H1 (cell line): ENCODE measurements at regions not wholly inside any gene's neighbourhood (a gene's known extent, or its start where the extent isn't known, plus 50 kb on each side); places are given as distances from the start of the nearest gene placed in this dataset.

ENCODE experiments used
- CTCF ChIA-PET: fragments of 300-600 bp; sonication (Branson Sonifier 250); formaldehyde crosslinking; loops from one replicate; lab custom pipeline; 2021; ENCODE audit not compliant: partially characterized antibody; lab: Charles Lee
- POLR2A ChIA-PET: fragments of 300-600 bp; sonication (Branson Sonifier 250); formaldehyde crosslinking; loops from one replicate; lab custom pipeline; 2021; ENCODE audit warnings: inconsistent platforms; ENCODE audit not compliant: partially characterized antibody; lab: Charles Lee
- DNase-seq, 2 experiments: peaks; one replicate each; pipeline versions ENCODE4 v3.0.0 to v3.0.0-alpha.2; 2010 to 2022; ENCODE audit warnings: low spot score in 2 of 2, low read depth in 1 of 2, mixed read lengths in 1 of 2
- FAIRE-seq: peaks from 2 replicates; lab custom pipeline; 2011; peaks lifted over from hg19 to GRCh38; lab: Jason Lieb, UNC
- H2AFZ ChIP-seq: 2 replicates; pipeline ENCODE4 v1.8.1; 2012; ENCODE audit warnings: low read length, inconsistent platforms
- H2AK5ac ChIP-seq: 2 replicates; pipeline ENCODE4 v1.6.1; 2013; ENCODE audit warnings: low read depth, low read length
- H2BK120ac ChIP-seq: replicated peaks from 2 replicates; pipeline ENCODE3; 2013; ENCODE audit warnings: low read depth, low read length, inconsistent platforms
- H2BK12ac ChIP-seq: 2 replicates; pipeline ENCODE4 v1.6.1; 2013; ENCODE audit warnings: low read depth, low read length
- H2BK15ac ChIP-seq: 2 replicates; pipeline ENCODE4 v1.6.1; 2013; ENCODE audit warnings: low read length
- H2BK20ac ChIP-seq: 2 replicates; pipeline ENCODE4 v1.6.1; 2013; ENCODE audit warnings: low read length
- H2BK5ac ChIP-seq: 2 replicates; pipeline ENCODE4 v1.6.1; 2013; ENCODE audit warnings: low read depth, low read length
- H3K14ac ChIP-seq: 2 replicates; pipeline ENCODE4 v1.6.1; 2013; ENCODE audit warnings: inconsistent platforms; ENCODE audit not compliant: insufficient read length
- H3K18ac ChIP-seq: 2 replicates; pipeline ENCODE4 v1.6.1; 2013; ENCODE audit warnings: low read length; ENCODE audit errors: extremely low read depth
- H3K23ac ChIP-seq: 2 replicates; pipeline ENCODE4 v1.6.1; 2013; ENCODE audit warnings: inconsistent platforms; ENCODE audit not compliant: insufficient read length
- H3K23me2 ChIP-seq: 2 replicates; pipeline ENCODE4 v1.6.1; 2013; ENCODE audit warnings: low read depth, low read length
- H3K27ac ChIP-seq: 2 replicates; pipeline ENCODE4 v1.6.1; 2011; ENCODE audit warnings: low read depth, low read length, inconsistent platforms
- H3K27me3 ChIP-seq, 4 experiments: replicated peaks in 1 of 4; 1 replicate in 1 of 4; 2 replicates in 3 of 4; pipeline versions ENCODE4 v1.6.1 to v1.8.1; 2011 to 2013; ENCODE audit warnings: low read length in 3 of 4, mild to moderate bottlenecking in 3 of 4, inconsistent platforms in 2 of 4, mixed read lengths in 2 of 4, moderate library complexity in 1 of 4; ENCODE audit not compliant: control insufficient read depth in 3 of 4, insufficient read depth in 3 of 4; ENCODE audit errors: extremely low read depth in 1 of 4
- H3K36me3 ChIP-seq, 4 experiments: 2 replicates each; pipeline versions ENCODE4 v1.6.1 to v1.8.1; 2011 to 2013; ENCODE audit warnings: mild to moderate bottlenecking in 4 of 4, low read length in 3 of 4, moderate library complexity in 2 of 4, control low read depth in 1 of 4, inconsistent platforms in 1 of 4; ENCODE audit not compliant: insufficient read depth in 4 of 4, control insufficient read depth in 2 of 4
- H3K4ac ChIP-seq: replicated peaks from 2 replicates; pipeline ENCODE3; 2013; ENCODE audit warnings: low read length, low read depth, mixed read lengths, inconsistent platforms; ENCODE audit not compliant: insufficient read length
- H3K4me1 ChIP-seq, 4 experiments: replicated peaks in 1 of 4; 1 replicate in 1 of 4; 2 replicates in 3 of 4; pipeline versions ENCODE4 v1.6.1 to v1.8.1; 2011 to 2013; ENCODE audit warnings: low read length in 3 of 4, inconsistent platforms in 2 of 4, mixed read lengths in 1 of 4; ENCODE audit not compliant: insufficient read depth in 4 of 4, control insufficient read depth in 3 of 4
- H3K4me2 ChIP-seq, 2 experiments: 2 replicates each; pipeline versions ENCODE4 v1.6.1 to v1.8.1; 2011 to 2013; ENCODE audit warnings: low read depth in 2 of 2, low read length in 2 of 2, control low read depth in 1 of 2, inconsistent platforms in 1 of 2, mild to moderate bottlenecking in 1 of 2; ENCODE audit not compliant: insufficient read depth in 1 of 2
- H3K4me3 ChIP-seq, 4 experiments: fragments of 200-600, 300-600 bp in 1 of 4; sonication (generic), shearing (Covaris generic), sonication (Bioruptor Twin) in 1 of 4; 2 replicates each; pipeline versions ENCODE4 v1.5.1 to v1.8.1; 2011 to 2016; ENCODE audit warnings: low read length in 4 of 4, low read depth in 3 of 4, control low read depth in 2 of 4, inconsistent platforms in 2 of 4, mild to moderate bottlenecking in 2 of 4, mixed read lengths in 1 of 4, moderate library complexity in 1 of 4; ENCODE audit not compliant: insufficient read depth in 2 of 4; ENCODE audit errors: extremely low read depth in 1 of 4
- H3K56ac ChIP-seq: replicated peaks from 2 replicates; pipeline ENCODE3; 2013; ENCODE audit warnings: low read depth, mild to moderate bottlenecking, mixed read lengths, low read length, inconsistent platforms; ENCODE audit not compliant: insufficient read length
- H3K79me1 ChIP-seq: 2 replicates; pipeline ENCODE4 v1.6.1; 2013; ENCODE audit warnings: low read depth, low read length, control low read depth
- H3K79me2 ChIP-seq, 2 experiments: 2 replicates each; pipeline versions ENCODE4 v1.6.1 to v1.8.1; 2012 to 2013; ENCODE audit warnings: low read length in 2 of 2, mild to moderate bottlenecking in 2 of 2, inconsistent platforms in 1 of 2; ENCODE audit not compliant: insufficient read depth in 2 of 2, control insufficient read depth in 1 of 2
- H3K9ac ChIP-seq, 4 experiments: replicated peaks in 1 of 4; 1 replicate in 1 of 4; 2 replicates in 3 of 4; pipeline versions ENCODE4 v1.6.1 to v1.8.1; 2011 to 2013; ENCODE audit warnings: low read depth in 3 of 4, low read length in 3 of 4, control low read depth in 2 of 4, mild to moderate bottlenecking in 2 of 4, moderate library complexity in 2 of 4, inconsistent platforms in 1 of 4; ENCODE audit errors: extremely low read depth in 1 of 4
- H3K9me3 ChIP-seq, 2 experiments: 2 replicates each; pipeline versions ENCODE4 v1.6.1 to v1.8.1; 2012 to 2013; ENCODE audit warnings: mild to moderate bottlenecking in 2 of 2, moderate library complexity in 2 of 2, control low read depth in 1 of 2, inconsistent platforms in 1 of 2, low read depth in 1 of 2, low read length in 1 of 2, mixed read lengths in 1 of 2; ENCODE audit not compliant: insufficient read depth in 2 of 2
- H4K20me1 ChIP-seq, 2 experiments: replicated peaks in 1 of 2; 2 replicates each; pipeline versions ENCODE3 to v1.8.1; 2011 to 2013; ENCODE audit warnings: inconsistent platforms in 2 of 2, low read length in 2 of 2, mild to moderate bottlenecking in 1 of 2; ENCODE audit not compliant: insufficient read depth in 2 of 2, control insufficient read depth in 1 of 2
- H4K5ac ChIP-seq: 2 replicates; pipeline ENCODE4 v1.6.1; 2013; ENCODE audit warnings: low read length, low read depth, mixed read lengths, inconsistent platforms; ENCODE audit not compliant: insufficient read length
- H4K8ac ChIP-seq: 2 replicates; pipeline ENCODE4 v1.8.0; 2013; ENCODE audit warnings: mild to moderate bottlenecking, moderate library complexity, low read length, inconsistent platforms; ENCODE audit not compliant: insufficient read depth; ENCODE audit errors: extremely low read depth
- H4K91ac ChIP-seq: replicated peaks from 2 replicates; pipeline ENCODE3; 2013; ENCODE audit warnings: low read length, mixed read lengths, inconsistent platforms; ENCODE audit not compliant: insufficient read length
- KDM1A ChIP-seq: fragments of 200-600, 300-600 bp; sonication (generic); IDR thresholded peaks from 2 replicates; pipeline ENCODE4 v1.7.1; 2016; ENCODE audit warnings: mild to moderate bottlenecking, low read length, borderline replicate concordance
- RAD21 ChIP-seq, 2 experiments: IDR thresholded peaks in 1 of 2; conservative IDR thresholded peaks in 1 of 2; 2 replicates each; pipeline ENCODE4 v1.6.1; 2011; ENCODE audit warnings: low read depth in 2 of 2, low read length in 2 of 2, improper control_type of control experiment in 1 of 2, inconsistent platforms in 1 of 2, mild to moderate bottlenecking in 1 of 2, moderate library complexity in 1 of 2
- SIX5 ChIP-seq: IDR thresholded peaks from 2 replicates; pipeline ENCODE4 v1.6.1; 2011; ENCODE audit warnings: mild to moderate bottlenecking, low read depth, low read length
- TF ChIP-seq, protein P1 (sequence below): IDR thresholded peaks from 2 replicates; pipeline ENCODE4 v1.6.1; 2011; ENCODE audit warnings: low read length, improper control_type of control experiment

- Histone ChIP-seq H3K27me3 (no peaks in the 10 kb centered on the region), H2BK5ac (no peak overlapping the region), H3K9me3 (no peaks in the 10 kb centered on the region), H3K79me2 (no peaks in the 10 kb centered on the region), H3K23me2 (no peaks in the 10 kb centered on the region), H3K36me3 (no peaks in the 10 kb centered on the region; a peak in 1 of 8 replicates), H3K79me1 (no peaks in the 10 kb centered on the region), H2BK15ac (no peak overlapping the region), H2AK5ac (no peak overlapping the region), H3K56ac (no peak overlapping the region), H4K20me1 (no peaks in the 10 kb centered on the region), H3K14ac (no peak overlapping the region), H4K5ac (no peak overlapping the region), H2BK20ac (no peak overlapping the region), H2AFZ (no peak overlapping the region), H2BK120ac (no peak overlapping the region), H3K4me1 (no peaks in the 10 kb centered on the region; a peak in 1 of 7 replicates), H4K8ac (no peak overlapping the region), H3K9ac (no peak overlapping the region), H3K27ac (no peak overlapping the region), H3K23ac (no peak overlapping the region), H3K4me2 (no peak overlapping the region), H3K4ac (no peak overlapping the region), H4K91ac (no peak overlapping the region), H3K4me3 (no peak overlapping the region), H3K18ac (no peak overlapping the region), H2BK12ac (no peak overlapping the region)
- DNase-seq (no peak), FAIRE-seq (no peak)
- CTCF ChIA-PET: interaction anchor here (0.7 to 1.6 kb wide), 4 partner anchors 12 to 298 kb away, joined by 3 to 6 read pairs (median 3); no protein-coding TSS in a partner anchor
- POLR2A ChIA-PET: interaction anchor here (0.7 kb wide), 1 partner anchor 546 kb away, joined by 3 read pairs; no protein-coding TSS in a partner anchor
- TF ChIP-seq KDM1A: no peak
- TF ChIP-seq, protein P1, sequence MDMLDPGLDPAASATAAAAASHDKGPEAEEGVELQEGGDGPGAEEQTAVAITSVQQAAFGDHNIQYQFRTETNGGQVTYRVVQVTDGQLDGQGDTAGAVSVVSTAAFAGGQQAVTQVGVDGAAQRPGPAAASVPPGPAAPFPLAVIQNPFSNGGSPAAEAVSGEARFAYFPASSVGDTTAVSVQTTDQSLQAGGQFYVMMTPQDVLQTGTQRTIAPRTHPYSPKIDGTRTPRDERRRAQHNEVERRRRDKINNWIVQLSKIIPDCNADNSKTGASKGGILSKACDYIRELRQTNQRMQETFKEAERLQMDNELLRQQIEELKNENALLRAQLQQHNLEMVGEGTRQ: no peak
- TF ChIP-seq SIX5: no peak
- no peak for TF ChIP-seq RAD21 (IDR thresholded peaks at IDR 0.05 in 1 of 2, conservative IDR thresholded peaks at IDR 0.05 in 1 of 2; ENCODE audit: low read depth in 2 of 2, low read length in 2 of 2)
These were observed 238.7 kb upstream of the PRDM1 start for GRCh38 chr6:105847433-105847832.
